Neural cell (in vitro differentiated cells): ENCODE measurements at regions not wholly inside any gene's neighbourhood (a gene's known extent, or its start where the extent isn't known, plus 50 kb on each side); places are given as distances from the start of the nearest gene placed in this dataset.

Experiments
- EP300 ChIP-seq: fragments of 450-650 bp; conservative IDR thresholded peaks from 2 replicates; pipeline ENCODE4 v1.6.1; 2014; ENCODE audit warnings: antibody characterized with exemption, mild to moderate bottlenecking, moderate library complexity; ENCODE audit not compliant: poor library complexity, severe bottlenecking
- EZH2 ChIP-seq: fragments of 200-600, 300-800 bp; shearing (Covaris generic), sonication (generic); IDR thresholded peaks from 2 replicates; pipeline ENCODE4 v1.6.1; 2014; ENCODE audit warnings: antibody characterized with exemption, low read length, borderline replicate concordance, mild to moderate bottlenecking; ENCODE audit not compliant: insufficient read depth, poor library complexity, severe bottlenecking
- MXI1 ChIP-seq: fragments of 450-650 bp; conservative IDR thresholded peaks from 2 replicates; pipeline ENCODE4 v1.6.1; 2014; ENCODE audit warnings: antibody characterized with exemption, mild to moderate bottlenecking; ENCODE audit not compliant: poor library complexity, severe bottlenecking
- POLR2AphosphoS5 ChIP-seq: IDR thresholded peaks from 2 replicates; pipeline ENCODE4 v1.6.1; 2012
- RAD21 ChIP-seq: fragments of 450-650 bp; conservative IDR thresholded peaks from 2 replicates; pipeline ENCODE4 v1.6.1; 2014; ENCODE audit warnings: antibody characterized with exemption, mild to moderate bottlenecking, moderate library complexity
- REST ChIP-seq: IDR thresholded peaks from 2 replicates; pipeline ENCODE4 v1.6.1; 2012; ENCODE audit warnings: borderline replicate concordance
- SMC3 ChIP-seq: fragments of 450-650 bp; conservative IDR thresholded peaks from 2 replicates; pipeline ENCODE4 v1.6.1; 2014; ENCODE audit warnings: antibody characterized with exemption, mild to moderate bottlenecking, moderate library complexity; ENCODE audit not compliant: poor library complexity
- TAF1 ChIP-seq: IDR thresholded peaks from 2 replicates; pipeline ENCODE4 v1.6.1; 2012; ENCODE audit warnings: low read depth
- TF ChIP-seq, protein P1 (sequence below): fragments of 450-650 bp; IDR thresholded peaks from 2 replicates; pipeline ENCODE4 v1.5.1; 2014; ENCODE audit warnings: antibody characterized with exemption, mild to moderate bottlenecking, moderate library complexity; ENCODE audit not compliant: poor library complexity, severe bottlenecking

GRCh38 chr13:99907038-99907437 lies 64.5 kb downstream of the ZIC5 start:
- TF ChIP-seq, protein P1, sequence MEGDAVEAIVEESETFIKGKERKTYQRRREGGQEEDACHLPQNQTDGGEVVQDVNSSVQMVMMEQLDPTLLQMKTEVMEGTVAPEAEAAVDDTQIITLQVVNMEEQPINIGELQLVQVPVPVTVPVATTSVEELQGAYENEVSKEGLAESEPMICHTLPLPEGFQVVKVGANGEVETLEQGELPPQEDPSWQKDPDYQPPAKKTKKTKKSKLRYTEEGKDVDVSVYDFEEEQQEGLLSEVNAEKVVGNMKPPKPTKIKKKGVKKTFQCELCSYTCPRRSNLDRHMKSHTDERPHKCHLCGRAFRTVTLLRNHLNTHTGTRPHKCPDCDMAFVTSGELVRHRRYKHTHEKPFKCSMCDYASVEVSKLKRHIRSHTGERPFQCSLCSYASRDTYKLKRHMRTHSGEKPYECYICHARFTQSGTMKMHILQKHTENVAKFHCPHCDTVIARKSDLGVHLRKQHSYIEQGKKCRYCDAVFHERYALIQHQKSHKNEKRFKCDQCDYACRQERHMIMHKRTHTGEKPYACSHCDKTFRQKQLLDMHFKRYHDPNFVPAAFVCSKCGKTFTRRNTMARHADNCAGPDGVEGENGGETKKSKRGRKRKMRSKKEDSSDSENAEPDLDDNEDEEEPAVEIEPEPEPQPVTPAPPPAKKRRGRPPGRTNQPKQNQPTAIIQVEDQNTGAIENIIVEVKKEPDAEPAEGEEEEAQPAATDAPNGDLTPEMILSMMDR: no peak
- TF ChIP-seq EZH2 (no peak), POLR2AphosphoS5 (no peak), SMC3 (no peak), MXI1 (no peak), REST (no peak), TAF1 (no peak), EP300 (no peak), RAD21 (no peak)
